Keratinocyte (primary cell): ENCODE measurements at regions not wholly inside any gene's neighbourhood (a gene's known extent, or its start where the extent isn't known, plus 50 kb on each side); places are given as distances from the start of the nearest gene placed in this dataset.

Experiments used
- DNase-seq: peaks from one replicate; pipeline ENCODE4 v3.0.0-alpha.2; 2011; ENCODE audit warnings: low read depth, missing footprints, low spot score
- FAIRE-seq: peaks from 2 replicates; lab custom pipeline; 2011; peaks lifted over from hg19 to GRCh38; lab: Jason Lieb, UNC
- H2AFZ ChIP-seq: 2 replicates; pipeline ENCODE4 v1.6.0; 2012; ENCODE audit warnings: low read length, control low read depth, inconsistent platforms; ENCODE audit not compliant: control insufficient read depth
- H3K27ac ChIP-seq: 2 replicates; pipeline ENCODE4 v1.5.1; 2011; ENCODE audit warnings: low read length; ENCODE audit not compliant: control insufficient read depth, insufficient read depth
- H3K27me3 ChIP-seq: 3 replicates; pipeline ENCODE4 v1.6.0; 2011; ENCODE audit warnings: low read length; ENCODE audit not compliant: control insufficient read depth, insufficient read depth; ENCODE audit errors: extremely low read depth
- H3K36me3 ChIP-seq, 2 experiments: 2 replicates in 1 of 2; 3 replicates in 1 of 2; pipeline ENCODE4 v1.5.1; 2011; ENCODE audit warnings: low read length in 2 of 2, mild to moderate bottlenecking in 1 of 2; ENCODE audit not compliant: control insufficient read depth in 2 of 2, insufficient read depth in 2 of 2; ENCODE audit errors: extremely low read depth in 1 of 2
- H3K4me1 ChIP-seq: 3 replicates; pipeline ENCODE4 v1.5.1; 2011; ENCODE audit warnings: low read length; ENCODE audit not compliant: control insufficient read depth, insufficient read depth; ENCODE audit errors: extremely low read depth
- H3K4me2 ChIP-seq: 3 replicates; pipeline ENCODE4 v1.6.0; 2011; ENCODE audit warnings: low read depth, low read length; ENCODE audit not compliant: control insufficient read depth, insufficient read depth; ENCODE audit errors: extremely low read depth
- H3K4me3 ChIP-seq, 3 experiments: fragments of 200-600 bp in 1 of 3; sonication (generic) in 1 of 3; 2 replicates in 2 of 3; 3 replicates in 1 of 3; pipeline ENCODE4 v1.5.1; 2011 to 2016; ENCODE audit warnings: low read length in 3 of 3, mild to moderate bottlenecking in 3 of 3, control low read depth in 2 of 3, inconsistent platforms in 1 of 3, low read depth in 1 of 3, mixed read lengths in 1 of 3, mixed run types in 1 of 3, moderate library complexity in 1 of 3; ENCODE audit not compliant: control insufficient read depth in 2 of 3, insufficient read depth in 2 of 3; ENCODE audit errors: extremely low read depth in 1 of 3
- H3K79me2 ChIP-seq: 2 replicates; pipeline ENCODE4 v1.6.0; 2012; ENCODE audit warnings: low read length; ENCODE audit not compliant: control insufficient read depth, insufficient read depth
- H3K9ac ChIP-seq: 3 replicates; pipeline ENCODE4 v1.6.0; 2011; ENCODE audit warnings: low read length; ENCODE audit not compliant: control insufficient read depth, insufficient read depth; ENCODE audit errors: extremely low read depth
- H3K9me1 ChIP-seq: 3 replicates; pipeline ENCODE4 v1.6.0; 2011; ENCODE audit warnings: low read length; ENCODE audit not compliant: control insufficient read depth, insufficient read depth; ENCODE audit errors: extremely low read depth
- H3K9me3 ChIP-seq: 2 replicates; pipeline ENCODE4 v1.5.1; 2012; ENCODE audit warnings: low read depth, low read length; ENCODE audit not compliant: control insufficient read depth
- H4K20me1 ChIP-seq: 3 replicates; pipeline ENCODE4 v1.6.0; 2011; ENCODE audit warnings: low read length; ENCODE audit not compliant: control insufficient read depth, insufficient read depth; ENCODE audit errors: extremely low read depth
- CTCF ChIP-seq, 3 experiments: IDR thresholded peaks in 1 of 3; conservative IDR thresholded peaks in 1 of 3; optimal IDR thresholded peaks in 1 of 3; 2 replicates in 2 of 3; 3 replicates in 1 of 3; pipeline versions ENCODE3 to v1.5.1; 2011; ENCODE audit warnings: low read length in 3 of 3, mild to moderate bottlenecking in 3 of 3, moderate library complexity in 2 of 3, control low read depth in 1 of 3, inconsistent platforms in 1 of 3; ENCODE audit not compliant: insufficient read depth in 2 of 3; ENCODE audit errors: extremely low read depth in 1 of 3
- EZH2 ChIP-seq: IDR thresholded peaks from one replicate; pipeline ENCODE4 v1.6.1; 2012; ENCODE audit warnings: inconsistent platforms, mild to moderate bottlenecking, low read length, moderate library complexity
- dilution Hi-C: fragments of 300-500 bp; cut with MboI; formaldehyde crosslinking; loops from one replicate; pipeline ENCODE4 v1.7.0; 2020; ENCODE audit warnings: low sequenced_read_pairs; ENCODE audit not compliant: extremely low pct_ligation_motif_present

DNA sequence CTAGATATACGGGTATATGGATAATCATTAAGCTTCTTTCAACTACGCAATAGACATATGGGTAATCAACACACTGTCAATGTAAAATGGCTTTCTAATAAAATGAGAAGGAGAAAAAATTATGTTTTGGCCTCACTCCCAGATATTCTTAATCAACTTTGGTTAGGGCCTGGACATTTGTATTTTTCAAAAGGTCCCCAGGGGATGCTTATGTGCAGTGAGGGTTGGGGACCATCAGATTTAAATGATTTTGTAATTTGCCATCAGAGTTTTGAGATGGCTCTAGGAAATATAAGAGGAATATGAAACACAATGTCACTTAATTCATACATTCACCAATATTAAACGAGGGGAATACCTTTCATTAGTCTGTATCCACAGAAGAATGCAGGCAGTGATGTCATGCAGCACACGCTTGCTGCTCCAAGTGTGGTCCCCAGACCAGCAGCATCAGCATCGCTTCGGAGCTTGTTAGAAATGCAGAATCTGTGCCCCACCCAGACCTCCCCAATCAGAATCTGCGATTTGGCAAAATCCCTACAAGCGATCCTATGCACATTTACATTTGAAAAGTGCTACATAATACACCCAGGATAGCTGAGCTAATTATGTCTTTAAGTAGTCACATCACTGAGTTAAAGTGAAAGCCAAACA, 75.1 kb downstream of the INHBA start:
- dilution Hi-C loops = no loop called here
- Histone ChIP-seq H3K4me3 (no peak overlapping the region), H3K79me2 (no peaks in the 10 kb centered on the region), H3K27ac (no peak overlapping the region), H3K36me3 (no peaks in the 10 kb centered on the region), H3K9me1 (no peaks in the 10 kb centered on the region), H2AFZ (peak overlapping the region; percentile 6), H3K4me1 (peaks cover 4% of the 10 kb centered on the region), H3K9ac (no peak overlapping the region), H3K9me3 (no peaks in the 10 kb centered on the region), H3K4me2 (no peak overlapping the region), H3K27me3 (no peaks in the 10 kb centered on the region), H4K20me1 (no peaks in the 10 kb centered on the region)
- no peak for DNase-seq
- TF ChIP-seq CTCF (optimal IDR thresholded peaks at IDR 0.05 in 1 of 3, IDR thresholded peaks at IDR 0.05 in 1 of 3, conservative IDR thresholded peaks at IDR 0.05 in 1 of 3; ENCODE audit: extremely low read depth in 1 of 3, insufficient read depth in 2 of 3, low read length in 3 of 3) = no peak
- TF ChIP-seq EZH2 = no peak
- FAIRE-seq = no peak

DNA sequence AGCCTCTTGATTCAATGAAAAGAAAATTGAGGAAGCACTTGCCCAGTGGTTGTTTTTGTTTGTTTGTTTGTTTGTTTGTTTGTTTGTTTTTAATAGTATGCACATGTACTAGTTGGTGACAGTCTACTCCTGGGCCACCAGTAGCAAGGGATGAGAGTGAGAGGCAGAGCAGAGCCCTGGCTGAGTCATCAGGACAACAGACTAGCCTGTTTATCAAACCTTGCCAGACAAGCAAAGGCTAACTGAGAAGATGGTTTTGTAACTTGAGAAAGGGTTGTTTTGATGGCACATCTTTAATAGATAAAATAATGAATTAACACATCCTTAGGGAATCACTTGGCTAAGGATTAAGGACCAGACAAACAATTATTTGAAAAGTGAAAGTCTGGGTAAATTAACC, 78.1 kb downstream of the INHBA start:
- no peak overlapping the region for H3K4me2 ChIP-seq
- H4K20me1 ChIP-seq = no peaks in the 10 kb centered on the region
- dilution Hi-C loops = no loop called here
- no peaks in the 10 kb centered on the region for H3K27me3 ChIP-seq
- H3K27ac ChIP-seq = no peak overlapping the region
- H3K9ac ChIP-seq = no peak overlapping the region
- H3K36me3 ChIP-seq = no peaks in the 10 kb centered on the region
- no peak for TF ChIP-seq CTCF (optimal IDR thresholded peaks at IDR 0.05 in 1 of 3, IDR thresholded peaks at IDR 0.05 in 1 of 3, conservative IDR thresholded peaks at IDR 0.05 in 1 of 3; ENCODE audit: extremely low read depth in 1 of 3, insufficient read depth in 2 of 3, low read length in 3 of 3)
- no peak for TF ChIP-seq EZH2
- H2AFZ ChIP-seq = no peak overlapping the region
- H3K9me3 ChIP-seq = no peaks in the 10 kb centered on the region
- no peaks in the 10 kb centered on the region for H3K9me1 ChIP-seq
- FAIRE-seq (no peak), DNase-seq (no peak)
- no peak overlapping the region for H3K4me3 ChIP-seq
- H3K79me2 ChIP-seq = no peaks in the 10 kb centered on the region
- H3K4me1 ChIP-seq = peaks cover 4% of the 10 kb centered on the region
